Smooth muscle cell (in vitro differentiated cells): ENCODE measurements at regions not wholly inside any gene's neighbourhood (a gene's known extent, or its start where the extent isn't known, plus 50 kb on each side); places are given as distances from the start of the nearest gene placed in this dataset.

Experiments
- DNase-seq: peaks from one replicate; lab custom pipeline; 2025; ENCODE audit not compliant: unreplicated experiment; lab: John Stamatoyannopoulos, UW
- H2AFZ ChIP-seq: fragments of 200-600 bp; sonication (generic); 2 replicates; pipeline ENCODE4 v1.6.0; 2016; ENCODE audit warnings: antibody characterized with exemption, low read depth, mild to moderate bottlenecking
- H3F3A ChIP-seq: fragments of 200-600 bp; sonication (generic); 2 replicates; pipeline ENCODE4 v1.6.0; 2017; ENCODE audit warnings: antibody characterized with exemption, low read depth
- H3K27ac ChIP-seq: fragments of 200-600 bp; sonication (generic); 2 replicates; pipeline ENCODE4 v1.5.1; 2016; ENCODE audit warnings: low read depth, mild to moderate bottlenecking
- H3K27me3 ChIP-seq: fragments of 200-600 bp; sonication (generic); 2 replicates; pipeline ENCODE4 v1.6.1; 2016; ENCODE audit warnings: low read depth, mild to moderate bottlenecking
- H3K36me3 ChIP-seq: fragments of 200-600 bp; sonication (generic); 2 replicates; pipeline ENCODE4 v1.5.1; 2016; ENCODE audit warnings: low read depth
- H3K4me1 ChIP-seq: fragments of 200-600 bp; sonication (generic); 2 replicates; pipeline ENCODE4 v1.5.1; 2016; ENCODE audit warnings: low read depth
- H3K4me2 ChIP-seq: fragments of 200-600 bp; sonication (generic); 2 replicates; pipeline ENCODE4 v1.6.0; 2016; ENCODE audit warnings: mild to moderate bottlenecking
- H3K4me3 ChIP-seq: fragments of 200-600 bp; sonication (generic); 2 replicates; pipeline ENCODE4 v1.5.1; 2016; ENCODE audit warnings: mild to moderate bottlenecking
- H3K79me2 ChIP-seq: fragments of 200-600 bp; sonication (generic); 2 replicates; pipeline ENCODE4 v1.6.0; 2016; ENCODE audit warnings: low read depth, mild to moderate bottlenecking
- H3K9ac ChIP-seq: fragments of 200-600 bp; sonication (generic); 2 replicates; pipeline ENCODE4 v1.6.0; 2016; ENCODE audit warnings: low read depth
- H3K9me3 ChIP-seq: fragments of 200-600 bp; sonication (generic); replicated peaks from 2 replicates; pipeline ENCODE4 v1.5.1; 2016; ENCODE audit warnings: low read depth
- H4K20me1 ChIP-seq: fragments of 200-600 bp; sonication (generic); 2 replicates; pipeline ENCODE4 v1.6.0; 2016; ENCODE audit warnings: low read depth
- CTCF ChIP-seq: fragments of 200-600 bp; sonication (generic); IDR thresholded peaks from 2 replicates; pipeline ENCODE4 v1.5.1; 2017; ENCODE audit warnings: borderline replicate concordance, mild to moderate bottlenecking, antibody characterized with exemption; ENCODE audit not compliant: insufficient read depth, poor library complexity, severe bottlenecking
- WGBS: methylation state at CpG from one replicate; pipeline ENCODE4 v1.1.7; 2016; ENCODE audit warnings: low lambda C conversion rate; 5-methylcytosine and 5-hydroxymethylcytosine counted together

- H3K79me2 ChIP-seq = no peaks in the 10 kb centered on the region
- no peaks in the 10 kb centered on the region for H3K9me3 ChIP-seq
- no peaks in the 10 kb centered on the region for H3K27me3 ChIP-seq
- DNase-seq = no peak
- no peak overlapping the region for H3K4me3 ChIP-seq
- H3K36me3 ChIP-seq = no peaks in the 10 kb centered on the region
- WGBS = 63% methylated on average over 1 of the region's 1 CpG
- no peak overlapping the region for H3K27ac ChIP-seq
- H2AFZ ChIP-seq = no peak overlapping the region
- H3K4me2 ChIP-seq = no peak overlapping the region
- no peaks in the 10 kb centered on the region for H3F3A ChIP-seq
- TF ChIP-seq CTCF = no peak
- H3K9ac ChIP-seq = no peak overlapping the region
- no peaks in the 10 kb centered on the region for H3K4me1 ChIP-seq
- H4K20me1 ChIP-seq = no peaks in the 10 kb centered on the region
These were observed 416.6 kb upstream of the AZI2 start for GRCh38 chr3:28765194-28765593.

GRCh38 chr3:28768439-28768838 is 419.8 kb upstream of the AZI2 start:
- Histone ChIP-seq H4K20me1 (no peaks in the 10 kb centered on the region), H3K9me3 (no peaks in the 10 kb centered on the region), H3K4me2 (no peak overlapping the region), H3K79me2 (no peaks in the 10 kb centered on the region), H3F3A (no peaks in the 10 kb centered on the region), H3K4me1 (no peaks in the 10 kb centered on the region), H3K9ac (no peak overlapping the region), H2AFZ (no peak overlapping the region), H3K4me3 (no peak overlapping the region), H3K36me3 (no peaks in the 10 kb centered on the region), H3K27ac (no peak overlapping the region), H3K27me3 (no peaks in the 10 kb centered on the region)
- WGBS = 82% methylated on average over 1 of the region's 1 CpG
- DNase-seq = no peak
- no peak for TF ChIP-seq CTCF

- 86% methylated on average over 6 of the region's 6 CpGs for WGBS
- Histone ChIP-seq H3K4me2 (no peak overlapping the region), H2AFZ (no peak overlapping the region), H3K9ac (no peak overlapping the region), H3K79me2 (no peaks in the 10 kb centered on the region), H3K27ac (no peak overlapping the region), H3F3A (no peaks in the 10 kb centered on the region), H3K36me3 (no peaks in the 10 kb centered on the region), H3K4me3 (no peak overlapping the region), H3K4me1 (no peaks in the 10 kb centered on the region), H3K27me3 (peaks cover 4% of the 10 kb centered on the region), H4K20me1 (no peaks in the 10 kb centered on the region), H3K9me3 (no peaks in the 10 kb centered on the region)
- no peak for TF ChIP-seq CTCF
- DNase-seq = no peak
These were observed 429.3 kb upstream of the AZI2 start for GRCh38 chr3:28777806-28778475.

GRCh38 chr3:28780480-28780879 is 431.9 kb upstream of the AZI2 start:
- Histone ChIP-seq H3K9ac (no peak overlapping the region), H2AFZ (no peak overlapping the region), H3K27me3 (peaks cover 4% of the 10 kb centered on the region), H3K79me2 (no peaks in the 10 kb centered on the region), H3F3A (no peaks in the 10 kb centered on the region), H4K20me1 (no peaks in the 10 kb centered on the region), H3K9me3 (no peaks in the 10 kb centered on the region), H3K4me3 (no peak overlapping the region), H3K4me1 (no peaks in the 10 kb centered on the region), H3K27ac (no peak overlapping the region), H3K4me2 (no peak overlapping the region), H3K36me3 (no peaks in the 10 kb centered on the region)
- WGBS = 66% methylated on average over 3 of the region's 3 CpGs
- no peak for TF ChIP-seq CTCF
- no peak for DNase-seq
